KG1 (cell line): ENCODE measurements at regions not wholly inside any gene's neighbourhood (a gene's known extent, or its start where the extent isn't known, plus 50 kb on each side); places are given as distances from the start of the nearest gene placed in this dataset.
"Not testable (repeated sequence)": the region's sequence is repeated elsewhere in the genome, so short reads cannot be mapped to it uniquely, and the experiment has no call there.

ENCODE experiments used
- DNase-seq: peaks from one replicate; lab custom pipeline; 2025; lab: John Stamatoyannopoulos, UW

- DNase-seq: not testable (repeated sequence)
Measured at GRCh38 chr4:59511809-59512208, 1688.3 kb upstream of the ADGRL3 start.

- DNase-seq: no peak
Measured at GRCh38 chr4:59517007-59517406, 1683.1 kb upstream of the ADGRL3 start.

GRCh38 chr4:59518005-59518823 lies 1681.9 kb upstream of the ADGRL3 start:
- DNase-seq: no peak

- DNase-seq: no peak
Measured at GRCh38 chr4:59525885-59526284, 1674.2 kb upstream of the ADGRL3 start.

GRCh38 chr4:59535541-59535940 lies 1664.6 kb upstream of the ADGRL3 start:
- no peak for DNase-seq

- no peak for DNase-seq
Measured at GRCh38 chr4:59536428-59536827, 1663.7 kb upstream of the ADGRL3 start.

- no peak for DNase-seq
Measured at GRCh38 chr4:59537246-59537886, 1662.8 kb upstream of the ADGRL3 start.

GRCh38 chr4:59539401-59539800 lies 1660.7 kb upstream of the ADGRL3 start:
- no peak for DNase-seq

- no peak for DNase-seq
Measured at GRCh38 chr4:59540311-59540710, 1659.8 kb upstream of the ADGRL3 start.

- DNase-seq: peak; percentile 30
Measured at GRCh38 chr4:59553063-59553720, 1646.9 kb upstream of the ADGRL3 start.

GRCh38 chr4:59553721-59554091 lies 1646.4 kb upstream of the ADGRL3 start:
- no peak for DNase-seq

- not testable (repeated sequence) for DNase-seq
Measured at GRCh38 chr4:59556191-59556590, 1643.9 kb upstream of the ADGRL3 start.

GRCh38 chr4:59560141-59560648 lies 1639.9 kb upstream of the ADGRL3 start:
- peak; percentile 47 for DNase-seq

- no peak for DNase-seq
Measured at GRCh38 chr4:59565836-59566235, 1634.3 kb upstream of the ADGRL3 start.

GRCh38 chr4:59570860-59571476 lies 1629.2 kb upstream of the ADGRL3 start:
- no peak for DNase-seq

- DNase-seq: no peak
Measured at GRCh38 chr4:59571805-59572430, 1628.2 kb upstream of the ADGRL3 start.

- DNase-seq: no peak
Measured at GRCh38 chr4:59583845-59584568, 1616.1 kb upstream of the ADGRL3 start.

- DNase-seq: no peak
Measured at GRCh38 chr4:59597536-59598329, 1602.4 kb upstream of the ADGRL3 start.

- DNase-seq: no peak
Measured at GRCh38 chr4:59598330-59598618, 1601.9 kb upstream of the ADGRL3 start.

GRCh38 chr4:59608466-59608865 lies 1591.7 kb upstream of the ADGRL3 start:
- no peak for DNase-seq

GRCh38 chr4:59612235-59612634 lies 1587.9 kb upstream of the ADGRL3 start:
- DNase-seq: no peak
